HFFc6 (cell line): ENCODE measurements at regions not wholly inside any gene's neighbourhood (a gene's known extent, or its start where the extent isn't known, plus 50 kb on each side); places are given as distances from the start of the nearest gene placed in this dataset.

Experiments used
- DNase-seq: peaks from one replicate; pipeline ENCODE4 v3.0.0-alpha.2; 2018
- H3K27ac Mint-ChIP-seq: 2 replicates; pipeline ENCODE4 v1.8.0; 2020; ENCODE audit warnings: mild to moderate bottlenecking, mixed read lengths
- H3K27me3 Mint-ChIP-seq: 2 replicates; pipeline ENCODE4 v1.8.0; 2021; ENCODE audit warnings: mild to moderate bottlenecking, moderate library complexity, mixed read lengths; ENCODE audit not compliant: insufficient read depth
- H3K36me3 Mint-ChIP-seq: 2 replicates; pipeline ENCODE4 v1.8.0; 2021; ENCODE audit warnings: low read depth, mixed read lengths
- H3K4me1 Mint-ChIP-seq: 2 replicates; pipeline ENCODE4 v1.8.0; 2020; ENCODE audit warnings: low read depth, mixed read lengths
- H3K4me3 Mint-ChIP-seq: 2 replicates; pipeline ENCODE4 v1.8.0; 2020; ENCODE audit warnings: mild to moderate bottlenecking, moderate library complexity, mixed read lengths
- H3K9me3 Mint-ChIP-seq: 2 replicates; pipeline ENCODE4 v1.8.0; 2020; ENCODE audit warnings: mild to moderate bottlenecking, mixed read lengths
- TF ChIP-seq, protein P1 (sequence below): fragments of 200-600 bp; sonication (generic); IDR thresholded peaks from 2 replicates; pipeline ENCODE4 v1.5.0; 2021; ENCODE audit warnings: antibody characterized with exemption, mild to moderate bottlenecking

- TF ChIP-seq, protein P1, sequence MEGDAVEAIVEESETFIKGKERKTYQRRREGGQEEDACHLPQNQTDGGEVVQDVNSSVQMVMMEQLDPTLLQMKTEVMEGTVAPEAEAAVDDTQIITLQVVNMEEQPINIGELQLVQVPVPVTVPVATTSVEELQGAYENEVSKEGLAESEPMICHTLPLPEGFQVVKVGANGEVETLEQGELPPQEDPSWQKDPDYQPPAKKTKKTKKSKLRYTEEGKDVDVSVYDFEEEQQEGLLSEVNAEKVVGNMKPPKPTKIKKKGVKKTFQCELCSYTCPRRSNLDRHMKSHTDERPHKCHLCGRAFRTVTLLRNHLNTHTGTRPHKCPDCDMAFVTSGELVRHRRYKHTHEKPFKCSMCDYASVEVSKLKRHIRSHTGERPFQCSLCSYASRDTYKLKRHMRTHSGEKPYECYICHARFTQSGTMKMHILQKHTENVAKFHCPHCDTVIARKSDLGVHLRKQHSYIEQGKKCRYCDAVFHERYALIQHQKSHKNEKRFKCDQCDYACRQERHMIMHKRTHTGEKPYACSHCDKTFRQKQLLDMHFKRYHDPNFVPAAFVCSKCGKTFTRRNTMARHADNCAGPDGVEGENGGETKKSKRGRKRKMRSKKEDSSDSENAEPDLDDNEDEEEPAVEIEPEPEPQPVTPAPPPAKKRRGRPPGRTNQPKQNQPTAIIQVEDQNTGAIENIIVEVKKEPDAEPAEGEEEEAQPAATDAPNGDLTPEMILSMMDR, result no peak
- DNase-seq, result no peak
- peaks cover 38% of the 10 kb centered on the region for H3K9me3 Mint-ChIP-seq
- H3K27ac Mint-ChIP-seq, result no peak overlapping the region
- H3K4me1 Mint-ChIP-seq, result no peaks in the 10 kb centered on the region
- no peaks in the 10 kb centered on the region for H3K36me3 Mint-ChIP-seq
- H3K27me3 Mint-ChIP-seq, result peaks cover 4% of the 10 kb centered on the region; the same call in 1 of the 2 replicates
- H3K4me3 Mint-ChIP-seq, result no peak overlapping the region
Measured at GRCh38 chr5:6206501-6206900, 171.8 kb downstream of the MED10 start.

DNA sequence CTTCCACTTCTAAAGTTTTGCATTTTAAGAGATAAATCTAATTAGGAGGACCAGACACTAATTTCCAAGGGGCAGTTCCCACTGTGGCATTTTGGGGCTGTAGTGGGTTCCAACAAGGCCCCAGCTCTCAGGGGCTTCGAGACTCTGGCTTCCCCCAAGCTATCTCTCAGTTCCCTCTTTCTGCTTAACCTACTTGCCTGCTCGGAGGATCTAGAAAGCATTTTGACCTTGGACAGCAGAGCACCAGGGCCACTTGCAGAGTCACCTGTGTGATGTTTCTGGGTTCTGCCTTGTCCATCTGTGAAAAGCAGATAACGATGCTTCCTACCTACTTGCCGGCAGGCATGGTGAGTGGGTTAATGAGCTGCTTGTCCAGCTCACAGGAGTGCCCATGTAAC lies 175.4 kb downstream of the MED10 start:
- H3K4me1 Mint-ChIP-seq, result no peaks in the 10 kb centered on the region
- TF ChIP-seq, protein P1, result no peak
- no peak overlapping the region for H3K4me3 Mint-ChIP-seq
- DNase-seq, result no peak
- no peak overlapping the region for H3K27ac Mint-ChIP-seq
- peaks cover 26% of the 10 kb centered on the region for H3K9me3 Mint-ChIP-seq
- H3K36me3 Mint-ChIP-seq, result no peaks in the 10 kb centered on the region
- H3K27me3 Mint-ChIP-seq, result peaks cover 4% of the 10 kb centered on the region; the same call in 1 of the 2 replicates

GRCh38 chr5:6202149-6202967 lies 176.0 kb downstream of the MED10 start:
- TF ChIP-seq, protein P1, result no peak; the same call in 1 of the 2 replicates
- H3K4me3 Mint-ChIP-seq, result no peak overlapping the region

DNA sequence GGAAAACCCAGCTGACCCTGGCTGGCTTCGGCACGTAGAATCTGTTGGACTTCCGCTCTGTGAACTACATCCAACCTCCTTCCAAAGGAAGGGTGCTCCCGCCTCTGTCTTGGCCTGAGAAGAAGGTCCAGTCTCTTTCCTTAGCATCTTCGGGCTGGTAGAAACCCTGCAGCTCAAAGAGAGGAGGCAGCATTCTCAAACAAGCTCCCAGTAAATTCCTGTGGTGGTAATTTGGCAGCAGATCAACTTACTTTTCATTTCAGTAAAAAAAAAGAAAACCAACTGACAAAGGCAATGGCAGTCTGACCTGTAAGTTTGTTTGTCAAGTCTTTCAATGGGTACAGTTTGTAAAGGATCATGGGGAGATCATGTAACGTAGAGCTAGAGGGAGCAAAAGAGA lies 176.7 kb downstream of the MED10 start:
- Mint-ChIP-seq H3K27ac (no peak overlapping the region), H3K4me1 (no peaks in the 10 kb centered on the region), H3K4me3 (no peak overlapping the region), H3K9me3 (peaks cover 23% of the 10 kb centered on the region), H3K36me3 (no peaks in the 10 kb centered on the region), H3K27me3 (peaks cover 3% of the 10 kb centered on the region)
- TF ChIP-seq, protein P1, result no peak; the same call in 1 of the 2 replicates
- no peak for DNase-seq

More at GRCh38 chr5:6202149-6202967, 176.0 kb downstream of the MED10 start:
- H3K27ac Mint-ChIP-seq, result no peak overlapping the region
- DNase-seq, result no peak
- no peaks in the 10 kb centered on the region for H3K36me3 Mint-ChIP-seq
- H3K4me1 Mint-ChIP-seq, result no peaks in the 10 kb centered on the region
- no peaks in the 10 kb centered on the region; the same call in 1 of the 2 replicates for H3K27me3 Mint-ChIP-seq
- H3K9me3 Mint-ChIP-seq, result peaks cover 23% of the 10 kb centered on the region

DNA sequence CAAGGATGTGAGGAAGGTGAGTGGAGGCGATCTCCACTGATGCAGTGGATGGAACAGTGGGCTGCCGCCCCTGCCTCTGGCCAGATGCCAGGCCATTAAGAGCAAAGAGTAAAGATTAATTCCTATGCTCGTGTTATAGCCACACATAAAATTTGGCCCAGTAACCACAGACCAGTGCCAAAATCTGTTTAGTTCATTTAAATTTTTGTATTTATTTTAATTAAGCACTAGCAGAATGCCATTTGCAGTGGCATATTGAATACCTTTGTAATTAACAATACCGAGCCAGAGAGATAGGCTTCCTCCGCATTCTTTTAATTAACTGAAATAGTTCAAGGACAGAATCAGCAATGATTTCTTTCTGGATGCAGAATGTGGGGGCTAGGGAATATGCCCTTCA lies 179.8 kb downstream of the MED10 start:
- no peaks in the 10 kb centered on the region for H3K4me1 Mint-ChIP-seq
- peaks cover 6% of the 10 kb centered on the region; the same call in 1 of the 2 replicates for H3K9me3 Mint-ChIP-seq
- TF ChIP-seq, protein P1, result no peak
- peaks cover 3% of the 10 kb centered on the region for H3K27me3 Mint-ChIP-seq
- H3K36me3 Mint-ChIP-seq, result no peaks in the 10 kb centered on the region
- no peak overlapping the region for H3K27ac Mint-ChIP-seq
- no peak for DNase-seq
- H3K4me3 Mint-ChIP-seq, result no peak overlapping the region
